ENCODE measurements at regions not wholly inside any gene's neighbourhood (a gene's known extent, or its start where the extent isn't known, plus 50 kb on each side); places are given as distances from the start of the nearest gene placed in this dataset.

- TF ChIP-seq, protein P1, sequence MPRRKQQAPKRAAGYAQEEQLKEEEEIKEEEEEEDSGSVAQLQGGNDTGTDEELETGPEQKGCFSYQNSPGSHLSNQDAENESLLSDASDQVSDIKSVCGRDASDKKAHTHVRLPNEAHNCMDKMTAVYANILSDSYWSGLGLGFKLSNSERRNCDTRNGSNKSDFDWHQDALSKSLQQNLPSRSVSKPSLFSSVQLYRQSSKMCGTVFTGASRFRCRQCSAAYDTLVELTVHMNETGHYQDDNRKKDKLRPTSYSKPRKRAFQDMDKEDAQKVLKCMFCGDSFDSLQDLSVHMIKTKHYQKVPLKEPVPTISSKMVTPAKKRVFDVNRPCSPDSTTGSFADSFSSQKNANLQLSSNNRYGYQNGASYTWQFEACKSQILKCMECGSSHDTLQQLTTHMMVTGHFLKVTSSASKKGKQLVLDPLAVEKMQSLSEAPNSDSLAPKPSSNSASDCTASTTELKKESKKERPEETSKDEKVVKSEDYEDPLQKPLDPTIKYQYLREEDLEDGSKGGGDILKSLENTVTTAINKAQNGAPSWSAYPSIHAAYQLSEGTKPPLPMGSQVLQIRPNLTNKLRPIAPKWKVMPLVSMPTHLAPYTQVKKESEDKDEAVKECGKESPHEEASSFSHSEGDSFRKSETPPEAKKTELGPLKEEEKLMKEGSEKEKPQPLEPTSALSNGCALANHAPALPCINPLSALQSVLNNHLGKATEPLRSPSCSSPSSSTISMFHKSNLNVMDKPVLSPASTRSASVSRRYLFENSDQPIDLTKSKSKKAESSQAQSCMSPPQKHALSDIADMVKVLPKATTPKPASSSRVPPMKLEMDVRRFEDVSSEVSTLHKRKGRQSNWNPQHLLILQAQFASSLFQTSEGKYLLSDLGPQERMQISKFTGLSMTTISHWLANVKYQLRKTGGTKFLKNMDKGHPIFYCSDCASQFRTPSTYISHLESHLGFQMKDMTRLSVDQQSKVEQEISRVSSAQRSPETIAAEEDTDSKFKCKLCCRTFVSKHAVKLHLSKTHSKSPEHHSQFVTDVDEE (CRISPR knock-in tag; IDR thresholded peaks at IDR 0.05) = no peak
- TF ChIP-seq OSR1 (CRISPR knock-in tag; IDR thresholded peaks at IDR 0.05) = no peak
- no peak for TF ChIP-seq GLIS3 (CRISPR knock-in tag; IDR thresholded peaks at IDR 0.05)
- TF ChIP-seq ESRRG (CRISPR knock-in tag; IDR thresholded peaks at IDR 0.05) = no peak
- TF ChIP-seq PATZ1 (CRISPR knock-in tag; IDR thresholded peaks at IDR 0.05; ENCODE audit: borderline replicate concordance) = no peak
Measured at GRCh38 chr18:2376707-2377106, 194.6 kb downstream of the METTL4 start.

Measured in SK-N-SH treated with all-trans-retinoic acid at 6 μM for 48 hours (cell line).